Tibial nerve (tissue), 4 donors: ENCODE measurements at regions not wholly inside any gene's neighbourhood (a gene's known extent, or its start where the extent isn't known, plus 50 kb on each side); places are given as distances from the start of the nearest gene placed in this dataset.
A peak's percentile ranks its signal among the peaks of the same experiment; 100 is the strongest.

ENCODE experiments used
- DNase-seq, 2 donors: peaks; one replicate each; pipeline ENCODE4 v3.0.0-alpha.2; 2019; ENCODE audit warnings: low spot score in 2 of 2
- H3K27ac ChIP-seq, 4 donors: fragments of 200-600 bp; sonication (generic) in 3 of 4; one replicate each; pipeline ENCODE4 v1.5.1; 2017 to 2019; ENCODE audit warnings: mild to moderate bottlenecking in 1 of 4
- H3K27me3 ChIP-seq, 2 donors: fragments of 200-600 bp; sonication (generic) in 1 of 2; one replicate each; pipeline versions ENCODE4 v1.5.1 to v1.6.0; 2017 to 2019
- H3K36me3 ChIP-seq, 3 donors: fragments of 200-600 bp; sonication (generic); one replicate each; pipeline ENCODE4 v1.5.1; 2018 to 2019
- H3K4me1 ChIP-seq, 4 donors: fragments of 200-600 bp; sonication (generic) in 3 of 4; one replicate each; pipeline ENCODE4 v1.5.1; 2017 to 2019
- H3K4me3 ChIP-seq, 4 donors: fragments of 200-600 bp; sonication (generic) in 3 of 4; one replicate each; pipeline ENCODE4 v1.5.1; 2017 to 2019; ENCODE audit warnings: mild to moderate bottlenecking in 1 of 4, moderate library complexity in 1 of 4
- H3K9me3 ChIP-seq, 4 donors: fragments of 200-600 bp; sonication (generic) in 3 of 4; one replicate each; pipeline ENCODE4 v1.5.1; 2017 to 2019
- EP300 ChIP-seq, 2 donors: sonication (generic); formaldehyde crosslinking; IDR thresholded peaks; one replicate each; pipeline ENCODE4 v1.6.1; 2017; ENCODE audit warnings: antibody characterized with exemption in 2 of 2, mild to moderate bottlenecking in 1 of 2
- POLR2A ChIP-seq, 2 donors: fragments of 450-650 bp; IDR thresholded peaks; one replicate each; pipeline ENCODE4 v1.6.1; 2017; ENCODE audit warnings: antibody characterized with exemption in 2 of 2, mild to moderate bottlenecking in 2 of 2, moderate library complexity in 2 of 2
- WGBS, 2 donors: methylation state at CpG; one replicate each; pipeline ENCODE4 v1.1.5; 2018; 5-methylcytosine and 5-hydroxymethylcytosine counted together
- TF ChIP-seq, protein P1 (sequence below), 5 experiments: fragments of 200-600 bp in 3 of 5; fragments of 450-650 bp in 2 of 5; sonication (generic) in 3 of 5; IDR thresholded peaks; one replicate each; pipeline ENCODE4 v1.5.1; 2016 to 2019; ENCODE audit warnings: antibody characterized with exemption in 5 of 5, mild to moderate bottlenecking in 3 of 5, moderate library complexity in 2 of 5

DNA sequence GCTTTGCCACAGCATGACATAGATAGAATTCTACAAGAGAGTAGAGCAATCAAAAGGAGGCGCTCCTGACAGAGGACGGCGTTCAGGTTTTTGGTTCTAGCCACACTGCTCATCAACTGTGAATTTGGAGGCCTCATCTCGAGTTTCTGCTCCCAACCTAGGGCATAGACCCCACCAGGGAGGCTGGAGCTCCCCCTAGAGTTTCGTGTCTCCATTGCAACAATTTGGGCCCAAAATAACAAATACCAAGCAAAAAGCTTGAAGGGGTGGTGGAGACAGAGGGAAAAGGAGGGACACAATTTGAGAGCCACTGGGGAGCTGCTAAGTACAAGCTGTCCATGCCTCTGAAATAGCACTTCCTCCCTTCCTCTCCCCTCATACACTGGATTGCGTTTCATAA lies 297.0 kb downstream of the GPATCH2 start:
- peaks cover 0 to 8% (median 0%) of the 10 kb centered on the region in 4 donors for H3K4me1 ChIP-seq
- H3K36me3 ChIP-seq = no peaks in the 10 kb centered on the region
- H3K27ac ChIP-seq = no peak overlapping the region
- no peak for DNase-seq
- 48 to 61% methylated on average over 6 of the region's 6 CpGs for WGBS, 2 donors
- H3K9me3 ChIP-seq = peaks cover 0 to 3% (median 0%) of the 10 kb centered on the region in 4 donors
- no peak for TF ChIP-seq POLR2A (IDR thresholded peaks at IDR 0.05)
- TF ChIP-seq, protein P1, sequence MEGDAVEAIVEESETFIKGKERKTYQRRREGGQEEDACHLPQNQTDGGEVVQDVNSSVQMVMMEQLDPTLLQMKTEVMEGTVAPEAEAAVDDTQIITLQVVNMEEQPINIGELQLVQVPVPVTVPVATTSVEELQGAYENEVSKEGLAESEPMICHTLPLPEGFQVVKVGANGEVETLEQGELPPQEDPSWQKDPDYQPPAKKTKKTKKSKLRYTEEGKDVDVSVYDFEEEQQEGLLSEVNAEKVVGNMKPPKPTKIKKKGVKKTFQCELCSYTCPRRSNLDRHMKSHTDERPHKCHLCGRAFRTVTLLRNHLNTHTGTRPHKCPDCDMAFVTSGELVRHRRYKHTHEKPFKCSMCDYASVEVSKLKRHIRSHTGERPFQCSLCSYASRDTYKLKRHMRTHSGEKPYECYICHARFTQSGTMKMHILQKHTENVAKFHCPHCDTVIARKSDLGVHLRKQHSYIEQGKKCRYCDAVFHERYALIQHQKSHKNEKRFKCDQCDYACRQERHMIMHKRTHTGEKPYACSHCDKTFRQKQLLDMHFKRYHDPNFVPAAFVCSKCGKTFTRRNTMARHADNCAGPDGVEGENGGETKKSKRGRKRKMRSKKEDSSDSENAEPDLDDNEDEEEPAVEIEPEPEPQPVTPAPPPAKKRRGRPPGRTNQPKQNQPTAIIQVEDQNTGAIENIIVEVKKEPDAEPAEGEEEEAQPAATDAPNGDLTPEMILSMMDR (IDR thresholded peaks at IDR 0.05) = peak in 4 of 5 experiments; percentile 8 to 30 (median 24)
- no peak overlapping the region for H3K4me3 ChIP-seq
- no peaks in the 10 kb centered on the region for H3K27me3 ChIP-seq

DNA sequence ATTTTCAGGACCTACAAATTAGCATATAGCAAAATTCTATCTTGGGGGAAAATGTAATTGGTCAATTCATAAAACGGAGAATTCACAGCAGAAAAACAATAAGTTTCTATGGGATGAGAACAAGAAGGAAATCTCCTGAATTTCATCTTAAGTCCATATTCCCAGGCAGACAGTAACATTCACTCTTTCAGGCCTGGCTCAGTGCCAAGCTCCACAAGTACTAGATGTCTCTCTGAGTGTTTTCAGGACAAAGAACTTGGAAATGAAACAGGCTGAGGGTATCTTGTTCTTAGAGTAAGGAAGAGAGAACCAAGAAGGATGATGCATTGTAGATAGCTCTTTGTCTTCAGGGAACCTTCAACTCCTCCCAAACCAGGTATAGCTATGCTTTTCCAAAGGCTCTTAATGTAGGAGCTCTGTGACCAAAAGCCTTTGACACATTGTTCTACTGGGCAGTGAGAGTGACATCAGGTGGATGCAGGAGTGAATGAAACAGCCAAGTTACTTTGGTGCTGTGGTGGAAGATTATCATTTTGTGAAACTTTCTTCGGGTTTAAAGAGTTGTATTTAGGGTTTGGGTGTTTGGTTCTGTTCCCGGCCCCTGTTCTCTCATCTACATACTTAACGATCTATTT lies 298.3 kb downstream of the GPATCH2 start:
- 71 to 78% methylated on average over 4 of the region's 4 CpGs for WGBS, 2 donors
- Histone ChIP-seq H3K27ac (no peak overlapping the region), H3K9me3 (peaks cover 0 to 3% (median 0%) of the 10 kb centered on the region in 4 donors), H3K27me3 (no peaks in the 10 kb centered on the region), H3K4me3 (no peak overlapping the region), H3K36me3 (no peaks in the 10 kb centered on the region), H3K4me1 (peaks cover 0 to 8% (median 0%) of the 10 kb centered on the region in 4 donors)
- TF ChIP-seq, protein P1 (IDR thresholded peaks at IDR 0.05) = no peak
- TF ChIP-seq POLR2A (IDR thresholded peaks at IDR 0.05) (no peak), EP300 (IDR thresholded peaks at IDR 0.05) (no peak)
- peak in 1 of 2 donors; percentile 21 for DNase-seq

DNA sequence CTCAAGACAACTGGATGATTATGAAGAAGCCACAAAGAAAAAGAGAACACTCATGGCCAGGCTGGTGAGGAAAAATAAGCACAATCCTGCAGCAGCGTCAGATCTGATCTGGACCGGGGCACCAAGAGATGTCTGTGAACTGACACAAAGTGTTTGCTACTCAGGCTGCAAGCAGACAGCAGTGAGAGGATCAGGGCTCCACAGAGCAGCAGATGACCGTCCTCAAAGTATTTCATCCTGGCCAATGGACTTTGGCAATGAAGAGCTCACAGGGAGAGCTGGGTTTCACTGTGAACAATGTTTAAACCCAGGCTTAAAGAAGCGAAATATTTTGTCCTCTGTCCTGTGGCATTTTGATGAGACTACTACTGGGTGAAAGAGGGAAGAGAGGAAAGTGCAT lies 299.2 kb downstream of the GPATCH2 start:
- Histone ChIP-seq H3K4me3 (no peak overlapping the region), H3K9me3 (peaks cover 0 to 3% (median 0%) of the 10 kb centered on the region in 4 donors), H3K27ac (no peak overlapping the region), H3K4me1 (peaks cover 0 to 8% (median 0%) of the 10 kb centered on the region in 4 donors), H3K27me3 (no peaks in the 10 kb centered on the region), H3K36me3 (no peaks in the 10 kb centered on the region)
- TF ChIP-seq, protein P1 (IDR thresholded peaks at IDR 0.05) = no peak
- TF ChIP-seq EP300 (IDR thresholded peaks at IDR 0.05) (no peak), POLR2A (IDR thresholded peaks at IDR 0.05) (no peak)
- WGBS, 2 donors = 56 to 67% methylated on average over 4 of the region's 4 CpGs
- DNase-seq = no peak

DNA sequence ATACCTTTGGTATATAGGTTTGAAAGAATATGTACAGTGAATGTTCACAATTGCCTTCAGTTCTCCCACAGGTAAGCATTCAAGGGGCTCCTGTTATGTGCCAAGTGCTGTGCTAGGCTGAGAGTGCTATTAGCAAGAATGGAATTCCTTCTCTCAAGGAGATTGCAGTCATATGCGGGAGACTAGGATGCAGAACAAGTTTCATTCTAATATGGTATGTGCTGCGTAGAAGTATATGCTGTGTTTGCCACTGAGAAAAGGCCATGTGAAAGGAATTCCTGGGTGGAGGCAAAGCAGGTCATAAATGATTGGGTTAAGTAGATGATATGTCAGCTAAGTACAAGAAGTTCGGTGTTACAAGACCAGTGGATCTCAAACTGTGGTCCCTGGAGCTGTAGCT lies 303.0 kb downstream of the GPATCH2 start:
- no peak for DNase-seq
- WGBS, 2 donors = 78 to 99% methylated on average over 3 of the region's 3 CpGs
- Histone ChIP-seq H3K27ac (no peak overlapping the region), H3K4me3 (no peak overlapping the region), H3K36me3 (no peaks in the 10 kb centered on the region), H3K4me1 (peaks cover 0 to 8% (median 0%) of the 10 kb centered on the region in 4 donors), H3K9me3 (no peaks in the 10 kb centered on the region), H3K27me3 (no peaks in the 10 kb centered on the region)
- no peak for TF ChIP-seq POLR2A (IDR thresholded peaks at IDR 0.05)
- TF ChIP-seq EP300 (IDR thresholded peaks at IDR 0.05) = no peak
- TF ChIP-seq, protein P1 (IDR thresholded peaks at IDR 0.05) = no peak

DNA sequence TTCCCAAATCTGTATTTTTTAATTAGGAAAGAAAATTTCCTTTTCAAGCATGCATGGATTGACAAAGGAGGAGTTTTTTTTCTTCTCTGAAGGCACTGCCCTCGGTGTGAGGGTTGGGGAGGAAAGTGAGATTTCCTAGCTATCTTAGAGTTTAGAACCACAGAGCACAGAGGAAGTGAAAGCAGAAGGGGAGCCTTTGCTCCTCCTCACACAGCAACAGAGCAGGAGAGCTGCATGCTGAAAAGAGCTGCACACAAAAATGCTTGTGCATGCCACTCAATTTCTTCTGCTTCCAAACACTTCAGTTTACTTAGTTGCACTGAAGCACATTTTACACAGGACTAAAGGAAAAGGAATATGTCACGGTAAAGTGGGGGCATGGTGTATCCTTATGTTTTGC lies 308.1 kb downstream of the GPATCH2 start:
- 55 to 56% methylated on average over 2 of the region's 2 CpGs for WGBS, 2 donors
- Histone ChIP-seq H3K4me3 (no peak overlapping the region), H3K9me3 (no peaks in the 10 kb centered on the region), H3K27me3 (no peaks in the 10 kb centered on the region), H3K4me1 (no peaks in the 10 kb centered on the region), H3K27ac (no peak overlapping the region), H3K36me3 (no peaks in the 10 kb centered on the region)
- no peak for DNase-seq
- TF ChIP-seq EP300 (IDR thresholded peaks at IDR 0.05) = no peak
- TF ChIP-seq, protein P1 (IDR thresholded peaks at IDR 0.05) = no peak
- TF ChIP-seq POLR2A (IDR thresholded peaks at IDR 0.05) = no peak
